Astrocyte of the cerebellum (primary cell): ENCODE measurements at regions not wholly inside any gene's neighbourhood (a gene's known extent, or its start where the extent isn't known, plus 50 kb on each side); places are given as distances from the start of the nearest gene placed in this dataset.

Source experiments
- DNase-seq: peaks from one replicate; pipeline ENCODE4 v3.0.0-alpha.2; 2011; ENCODE audit warnings: low read depth
- H3K4me3 ChIP-seq: 2 replicates; pipeline ENCODE4 v1.5.1; 2011; ENCODE audit warnings: mild to moderate bottlenecking, low read depth, low read length, moderate library complexity
- CTCF ChIP-seq: IDR thresholded peaks from 2 replicates; pipeline ENCODE4 v1.5.1; 2012; ENCODE audit warnings: low read length, low read depth, moderate library complexity, mild to moderate bottlenecking; ENCODE audit errors: missing control alignments
- in situ Hi-C: cut with HindIII; loops from 2 replicates; pipeline ENCODE4 v1.10.0; 2017; ENCODE audit warnings: low sequenced_read_pairs

GRCh38 chr9:72415163-72415562 lies 50.2 kb upstream of the ZFAND5 start:
- TF ChIP-seq CTCF = no peak
- in situ Hi-C loops = no loop called here
- DNase-seq = no peak
- H3K4me3 ChIP-seq = no peak overlapping the region
